ENCODE measurements at regions not wholly inside any gene's neighbourhood (a gene's known extent, or its start where the extent isn't known, plus 50 kb on each side); places are given as distances from the start of the nearest gene placed in this dataset.

DNA sequence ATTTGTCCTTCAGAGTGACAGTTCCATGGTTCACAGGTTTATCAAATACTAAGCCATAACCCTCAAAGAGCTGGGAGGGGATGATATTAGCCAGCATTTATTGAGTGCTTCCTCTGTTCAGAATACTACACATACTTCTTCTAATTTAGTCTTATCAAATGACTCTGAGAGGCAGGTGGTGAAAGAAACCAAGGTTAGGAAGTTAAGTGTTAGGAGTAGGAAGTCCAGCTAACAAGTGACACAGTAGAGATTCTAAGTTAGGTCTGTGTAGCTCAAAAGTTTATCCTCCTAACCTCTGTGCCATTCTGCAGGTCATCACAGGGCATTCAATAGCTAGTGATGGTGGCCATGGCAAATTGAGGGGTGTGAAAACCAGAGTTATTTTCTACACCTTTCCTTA, 198.3 kb upstream of the MID1 start:
- DNase-seq (ENCODE audit: low read depth), result no peak

GRCh38 chrX:10819973-10820372, 199.6 kb upstream of the MID1 start:
- DNase-seq (ENCODE audit: low read depth), result no peak

DNA sequence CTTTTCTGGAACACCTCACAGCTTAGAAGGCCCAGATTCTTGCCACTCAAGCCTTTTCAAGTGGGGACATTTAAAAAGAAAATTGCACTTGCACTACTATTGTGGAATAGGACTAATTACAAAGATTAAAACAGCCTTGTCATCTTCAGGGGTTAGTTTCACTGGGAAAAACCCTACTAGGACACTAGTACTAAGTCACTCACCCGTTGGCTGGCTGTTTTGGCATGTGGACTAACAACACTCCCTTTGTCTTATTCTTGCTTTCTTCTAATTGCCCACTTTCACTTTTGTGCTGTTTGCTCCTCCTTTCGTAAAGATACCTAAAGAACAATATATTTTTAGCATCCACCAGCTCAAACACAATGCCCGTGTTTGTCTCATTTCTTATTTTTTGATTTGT, 200.9 kb upstream of the MID1 start:
- DNase-seq (ENCODE audit: low read depth), result no peak

- DNase-seq (ENCODE audit: low read depth), result no peak
These were observed 207.7 kb upstream of the MID1 start for GRCh38 chrX:10828036-10828435.

- DNase-seq (ENCODE audit: low read depth), result no peak
These were observed 208.3 kb upstream of the MID1 start for GRCh38 chrX:10828640-10829039.

GRCh38 chrX:10831716-10832502, 211.5 kb upstream of the MID1 start:
- DNase-seq (ENCODE audit: low read depth), result peak; percentile 34

GRCh38 chrX:10833299-10834169, 213.1 kb upstream of the MID1 start:
- peak; percentile 33 for DNase-seq (ENCODE audit: low read depth)

- DNase-seq (ENCODE audit: low read depth), result peak; percentile 38
These were observed 221.2 kb upstream of the MID1 start for GRCh38 chrX:10841579-10841978.

GRCh38 chrX:10842646-10843045, 222.3 kb upstream of the MID1 start:
- DNase-seq (ENCODE audit: low read depth), result no peak

DNA sequence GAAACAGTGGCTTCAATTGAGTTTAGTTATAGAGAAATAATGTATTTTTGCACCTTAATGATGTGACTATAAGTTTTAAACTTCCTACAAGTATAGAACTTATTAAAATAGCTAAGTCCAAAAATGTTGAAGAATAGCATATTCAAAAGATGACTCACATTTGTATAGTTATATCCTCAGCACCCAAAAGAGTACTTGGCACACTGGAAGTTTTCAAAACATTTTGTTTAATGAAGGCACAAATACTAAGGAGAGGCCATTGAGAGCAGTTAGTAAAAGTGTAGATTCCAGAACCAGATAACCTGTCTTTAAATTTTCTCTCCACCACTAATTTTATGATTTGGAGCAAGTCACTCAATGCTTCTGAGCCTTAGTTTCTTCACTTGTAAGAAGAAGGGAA, 226.9 kb upstream of the MID1 start:
- peak; percentile 4 for DNase-seq (ENCODE audit: low read depth)

DNA sequence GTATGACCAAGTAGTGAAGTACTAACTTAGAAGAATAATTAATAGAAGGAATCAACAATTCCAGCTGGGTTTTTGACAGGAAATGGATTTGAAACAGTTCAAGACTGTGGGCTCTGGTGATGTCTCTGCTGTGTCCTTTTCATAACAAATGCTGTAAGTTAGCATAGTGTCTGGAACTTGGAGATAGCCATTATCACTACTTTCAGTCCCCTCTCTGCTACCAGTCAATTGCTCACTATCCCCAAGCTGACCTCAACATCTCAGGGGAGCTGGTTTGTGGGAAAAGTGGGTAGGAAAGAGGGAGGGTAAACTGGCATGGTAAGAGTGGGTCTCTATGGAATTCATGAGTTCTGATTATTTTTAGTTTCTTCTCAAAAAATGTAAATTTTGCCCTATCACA, 231.4 kb upstream of the MID1 start:
- DNase-seq (ENCODE audit: low read depth), result no peak

- DNase-seq (ENCODE audit: low read depth), result no peak
These were observed 234.2 kb upstream of the MID1 start for GRCh38 chrX:10854594-10854993.

DNA sequence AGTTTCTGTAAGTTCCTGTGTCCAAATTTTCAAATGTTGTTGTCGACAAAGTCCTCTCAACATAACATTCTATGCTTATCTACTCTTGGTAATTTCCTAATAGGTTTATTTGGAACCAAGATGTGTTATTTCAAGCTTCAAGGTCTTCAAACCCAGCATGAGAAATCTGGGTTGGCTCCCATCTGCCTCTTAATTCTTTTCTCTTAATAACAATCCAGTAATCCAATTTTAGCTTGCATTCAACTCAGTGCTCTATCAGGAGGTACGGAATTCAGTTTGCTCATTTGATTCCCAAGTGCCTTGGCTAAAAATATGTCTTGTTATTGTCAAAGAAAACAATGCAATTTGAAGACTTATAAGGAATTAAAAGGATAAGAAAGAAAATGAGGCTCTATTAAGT, 235.5 kb upstream of the MID1 start:
- no peak for DNase-seq (ENCODE audit: low read depth)

- no peak for DNase-seq (ENCODE audit: low read depth)
These were observed 236.4 kb upstream of the MID1 start for GRCh38 chrX:10856797-10857196.

DNA sequence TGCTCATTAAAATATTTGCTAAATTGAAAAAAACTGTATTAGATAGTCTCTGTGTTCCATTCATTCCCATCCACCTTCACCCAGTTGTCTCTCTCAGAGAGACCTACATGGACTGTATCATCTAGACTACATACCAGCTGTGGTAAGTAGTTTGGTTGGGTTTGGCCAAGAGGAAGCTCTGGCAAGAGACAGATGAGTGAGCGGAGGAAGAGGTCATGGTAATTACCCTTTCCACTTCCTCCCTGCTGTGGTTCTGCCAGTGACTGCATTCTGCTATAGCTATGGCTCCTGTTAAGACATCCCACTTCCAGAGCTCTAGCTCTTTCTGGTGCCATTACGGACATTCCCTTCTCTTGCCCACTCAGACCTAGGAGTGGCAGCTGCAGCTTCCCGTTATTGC, 239.0 kb upstream of the MID1 start:
- no peak for DNase-seq (ENCODE audit: low read depth)

GRCh38 chrX:10875995-10876394, 235.1 kb upstream of the HCCS start:
- DNase-seq (ENCODE audit: low read depth), result no peak

- no peak for DNase-seq (ENCODE audit: low read depth)
These were observed 228.6 kb upstream of the HCCS start for GRCh38 chrX:10882484-10882883.

- peak; percentile 63 for DNase-seq (ENCODE audit: low read depth)
These were observed 226.9 kb upstream of the HCCS start for GRCh38 chrX:10884246-10884645.

GRCh38 chrX:10892621-10893225, 218.4 kb upstream of the HCCS start:
- DNase-seq (ENCODE audit: low read depth), result no peak

GRCh38 chrX:10893366-10893765, 217.8 kb upstream of the HCCS start:
- DNase-seq (ENCODE audit: low read depth), result peak; percentile 24

- DNase-seq (ENCODE audit: low read depth), result peak; percentile 55
These were observed 217.2 kb upstream of the HCCS start for GRCh38 chrX:10893976-10894375.

DNA sequence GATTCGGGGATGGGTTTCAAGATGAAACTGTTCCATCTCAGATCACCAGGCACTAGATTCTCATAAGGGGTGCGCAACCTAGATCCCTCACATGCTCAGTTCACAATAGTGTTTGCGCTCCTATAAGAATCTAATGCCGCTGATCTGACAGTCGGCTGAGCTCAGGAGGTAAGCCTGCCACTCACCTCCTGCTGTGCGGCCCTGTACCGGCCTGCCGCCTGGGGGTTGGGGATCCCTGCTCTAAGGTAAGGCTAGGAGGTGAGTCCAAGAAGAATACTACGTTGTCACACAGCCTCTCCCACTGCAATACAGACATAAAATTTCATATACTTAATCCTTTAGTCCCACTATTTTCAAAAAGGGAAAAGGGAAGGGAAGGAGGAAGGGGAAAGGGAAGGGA, 213.4 kb upstream of the HCCS start:
- no peak for DNase-seq (ENCODE audit: low read depth)
